IPS-NIHi11 (cell line): ENCODE measurements at regions not wholly inside any gene's neighbourhood (a gene's known extent, or its start where the extent isn't known, plus 50 kb on each side); places are given as distances from the start of the nearest gene placed in this dataset.

ENCODE experiments used
- DNase-seq: peaks from one replicate; pipeline ENCODE4 v3.0.0; 2012; ENCODE audit warnings: mixed read lengths, low spot score

DNA sequence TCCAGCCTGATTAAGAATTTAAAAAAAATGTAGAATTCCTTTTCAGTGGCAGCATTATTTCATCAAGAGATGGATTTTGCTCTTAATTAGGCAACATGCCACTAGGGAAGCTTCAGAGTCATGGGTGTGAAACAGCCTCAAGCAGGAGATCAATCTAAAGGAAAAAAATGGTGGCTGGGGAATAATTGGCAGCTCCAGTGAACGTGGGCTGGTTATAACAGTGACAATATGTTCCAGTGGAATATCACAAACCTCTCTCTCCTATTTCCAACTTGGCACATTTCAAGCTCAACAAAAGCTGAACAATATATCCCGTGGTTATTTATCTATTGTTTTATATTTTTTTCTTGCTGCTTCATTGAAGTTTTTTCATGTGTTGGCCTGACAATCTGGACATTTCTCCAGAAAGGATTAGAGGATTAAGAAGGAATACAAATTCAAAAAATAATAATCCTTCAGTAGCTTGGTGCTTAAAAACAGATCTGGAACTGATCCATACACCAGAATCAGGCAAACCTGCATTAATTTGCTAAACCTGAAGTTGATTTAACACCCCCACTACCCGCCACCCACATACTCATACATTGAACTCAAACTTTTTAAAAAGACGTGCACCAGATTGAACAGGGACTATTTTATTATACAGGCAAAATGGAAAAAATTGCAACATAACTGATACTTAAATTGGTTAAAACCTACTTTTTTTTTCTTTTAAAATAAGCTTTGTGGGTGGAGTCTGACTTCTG lies 255.9 kb upstream of the SPRED2 start:
- no peak for DNase-seq

DNA sequence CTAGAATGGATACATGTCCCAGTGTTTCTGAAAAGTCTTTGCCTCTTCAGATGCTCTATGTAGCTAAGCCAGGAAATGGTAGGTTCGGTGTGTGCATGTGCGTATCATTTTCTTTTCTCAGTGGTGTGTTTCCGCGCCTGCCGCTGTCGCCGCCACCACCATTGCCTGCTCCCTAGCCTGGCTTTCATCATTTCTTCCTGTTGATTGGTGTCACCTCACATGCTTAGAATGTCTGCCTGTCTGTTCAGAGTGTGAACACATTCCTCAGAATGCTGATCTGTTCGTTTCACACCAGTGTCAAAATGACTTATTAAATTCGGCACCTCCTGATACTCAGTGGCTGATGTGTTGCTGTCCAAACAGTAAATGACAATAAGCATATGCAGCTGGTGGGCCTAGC lies 255.2 kb upstream of the SPRED2 start:
- DNase-seq, result no peak

DNA sequence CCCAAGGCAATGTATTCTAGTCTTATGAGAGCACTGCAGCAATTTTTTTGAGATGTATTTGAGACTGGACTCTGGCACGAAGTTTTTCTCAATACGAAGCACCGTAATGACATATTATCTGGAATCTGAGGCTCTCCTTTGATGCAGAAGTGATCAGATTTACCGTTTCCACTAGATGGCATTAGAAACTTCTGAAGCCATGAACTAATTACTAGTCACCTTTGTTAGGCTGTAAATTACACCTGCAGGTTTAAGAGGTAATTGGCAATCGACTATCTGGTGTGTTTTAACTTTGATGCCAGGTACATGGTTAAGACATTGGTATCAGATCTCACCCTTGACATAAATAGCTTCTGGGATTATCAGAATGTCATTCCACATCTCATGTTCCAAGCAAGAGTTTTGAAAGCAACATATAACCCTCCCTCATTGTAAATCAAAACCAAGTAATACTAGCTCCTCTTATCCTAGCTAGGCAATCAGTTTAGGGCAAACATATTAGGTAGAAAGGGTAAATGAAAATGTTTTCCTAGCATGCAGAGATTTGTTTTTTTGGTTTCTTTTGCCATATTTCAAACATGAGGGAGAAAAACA lies 254.6 kb upstream of the SPRED2 start:
- peak; percentile 20 for DNase-seq

DNA sequence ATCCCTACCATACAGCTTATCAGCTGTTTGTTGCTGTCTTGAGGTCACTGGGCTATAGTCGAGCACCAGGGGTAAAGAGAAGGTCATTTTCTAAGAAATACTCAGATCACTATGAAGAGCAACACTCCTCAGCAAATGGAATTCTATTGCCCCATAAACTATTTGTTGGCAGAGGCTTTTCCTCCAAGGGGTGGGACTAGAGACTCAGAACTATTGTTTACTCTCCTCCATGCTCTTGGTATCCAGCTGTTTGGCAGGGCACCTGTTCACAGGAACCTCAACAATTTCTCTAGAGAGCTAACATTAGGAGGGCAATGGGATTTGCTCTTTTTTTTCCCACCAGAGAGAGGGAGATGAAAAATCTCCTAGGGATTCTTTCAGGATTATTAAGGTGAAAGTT lies 249.1 kb upstream of the SPRED2 start:
- DNase-seq, result no peak

DNA sequence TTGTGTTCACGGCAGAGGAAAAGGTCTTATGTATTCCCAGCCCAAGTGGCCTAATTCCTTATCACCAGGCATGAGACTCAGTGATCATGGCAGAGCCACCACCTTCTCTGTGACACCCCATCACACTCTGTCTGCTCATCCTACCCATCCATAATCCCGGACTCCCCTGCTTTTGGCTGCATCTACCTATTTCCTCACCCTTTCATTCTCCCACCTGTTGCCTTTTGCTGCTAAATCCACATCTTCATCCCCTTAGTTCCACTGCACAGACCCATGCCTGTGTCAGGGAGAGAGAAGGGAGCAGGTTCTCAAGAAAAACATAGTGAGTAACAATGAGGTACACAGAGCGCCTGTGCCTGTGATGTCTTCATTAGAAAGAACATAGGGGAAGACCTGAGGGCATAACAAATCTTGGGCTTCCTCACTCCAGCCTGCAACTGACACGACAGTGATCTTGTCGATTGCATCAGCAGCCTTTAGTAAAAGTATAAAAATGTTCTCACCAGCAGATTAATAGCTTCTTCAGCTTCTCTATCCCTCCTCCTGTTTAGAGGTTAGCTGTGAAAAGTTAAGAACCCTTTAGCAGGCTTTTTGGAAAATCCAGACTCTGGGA lies 246.5 kb upstream of the SPRED2 start:
- no peak for DNase-seq

DNA sequence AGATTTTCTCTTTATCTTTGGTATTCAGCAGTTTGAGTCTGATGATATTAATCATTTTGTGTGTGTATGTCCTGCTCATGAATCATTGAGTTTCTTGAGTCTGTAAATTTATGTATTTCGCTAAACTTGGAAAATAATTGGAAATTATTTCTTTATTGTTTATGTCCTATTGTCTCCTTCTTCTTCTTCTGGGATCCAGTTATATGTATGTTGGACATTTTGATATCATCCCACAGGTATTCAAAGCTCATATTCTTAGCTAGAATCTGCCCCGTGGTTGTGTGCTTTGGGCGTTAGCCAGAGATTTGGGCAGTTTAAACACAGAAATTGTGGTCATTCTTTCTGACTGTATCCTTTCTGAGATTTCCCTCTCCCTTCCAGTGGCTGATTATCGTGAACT lies 243.0 kb upstream of the SPRED2 start:
- no peak for DNase-seq

DNA sequence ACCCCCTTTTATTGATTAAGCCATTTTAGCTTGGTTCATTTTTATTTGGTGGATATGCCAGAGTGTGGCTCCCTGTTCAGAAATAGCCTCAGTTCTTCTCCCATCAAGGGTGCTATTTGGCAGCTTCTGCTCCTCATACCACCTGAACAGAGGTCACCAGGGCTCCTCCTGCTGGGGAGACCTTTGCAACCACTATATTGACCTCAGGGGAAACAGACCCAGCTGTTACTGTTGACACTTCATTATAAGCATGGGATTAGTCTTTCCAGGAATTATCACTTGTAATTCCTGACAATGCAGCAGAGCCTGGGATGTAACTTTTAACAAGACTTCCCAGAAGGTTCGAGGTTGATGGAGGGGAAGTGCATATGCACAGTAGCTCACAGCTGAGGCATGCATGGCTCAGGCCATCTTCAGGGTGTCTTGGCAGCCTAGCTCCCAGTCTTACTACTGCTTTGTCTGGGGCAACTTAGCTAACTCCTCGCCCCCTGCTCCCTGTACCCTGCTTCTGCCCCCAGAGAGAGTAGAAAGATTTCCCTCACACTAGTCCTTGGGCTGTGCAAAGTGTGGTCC lies 239.4 kb upstream of the SPRED2 start:
- DNase-seq, result no peak

DNA sequence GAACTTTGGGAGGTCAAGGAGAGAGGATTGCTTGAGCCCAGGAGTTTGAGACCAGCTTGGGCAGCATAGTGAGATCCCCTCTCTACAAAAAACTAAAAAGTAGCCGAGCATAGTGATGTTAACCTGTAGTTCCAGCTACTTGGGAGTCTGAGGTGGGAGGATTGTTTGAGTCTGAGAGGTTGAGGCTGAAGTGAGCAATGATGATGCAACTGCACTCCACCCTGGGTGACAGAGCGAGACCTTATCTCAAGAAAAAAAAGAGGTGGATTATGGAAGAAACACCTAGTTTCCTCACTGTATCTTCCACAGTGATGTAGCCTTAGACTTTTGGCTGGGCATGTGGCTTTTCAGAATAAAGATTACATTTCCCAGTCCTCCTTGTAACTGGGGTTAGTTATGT lies 237.2 kb upstream of the SPRED2 start:
- DNase-seq, result no peak

DNA sequence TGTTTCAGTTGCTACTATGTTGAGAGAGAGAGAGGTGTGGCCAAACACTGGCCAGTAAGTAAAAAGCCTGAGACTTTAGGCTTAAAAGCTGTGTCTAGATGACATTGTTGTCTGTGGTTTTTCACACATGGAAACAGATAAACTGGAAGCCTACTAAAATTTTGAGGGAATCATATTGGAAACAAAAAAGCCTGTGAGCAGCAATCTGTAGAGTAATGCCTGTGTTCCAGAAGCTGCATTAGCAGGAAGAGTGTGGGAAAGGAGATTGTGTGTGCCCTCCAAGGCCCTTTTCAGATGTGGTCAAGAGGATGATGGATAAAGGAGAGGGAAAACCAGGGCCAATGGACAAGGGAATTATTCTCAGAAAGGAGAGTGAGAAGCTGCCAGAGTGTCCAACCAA lies 236.3 kb upstream of the SPRED2 start:
- DNase-seq, result no peak

DNA sequence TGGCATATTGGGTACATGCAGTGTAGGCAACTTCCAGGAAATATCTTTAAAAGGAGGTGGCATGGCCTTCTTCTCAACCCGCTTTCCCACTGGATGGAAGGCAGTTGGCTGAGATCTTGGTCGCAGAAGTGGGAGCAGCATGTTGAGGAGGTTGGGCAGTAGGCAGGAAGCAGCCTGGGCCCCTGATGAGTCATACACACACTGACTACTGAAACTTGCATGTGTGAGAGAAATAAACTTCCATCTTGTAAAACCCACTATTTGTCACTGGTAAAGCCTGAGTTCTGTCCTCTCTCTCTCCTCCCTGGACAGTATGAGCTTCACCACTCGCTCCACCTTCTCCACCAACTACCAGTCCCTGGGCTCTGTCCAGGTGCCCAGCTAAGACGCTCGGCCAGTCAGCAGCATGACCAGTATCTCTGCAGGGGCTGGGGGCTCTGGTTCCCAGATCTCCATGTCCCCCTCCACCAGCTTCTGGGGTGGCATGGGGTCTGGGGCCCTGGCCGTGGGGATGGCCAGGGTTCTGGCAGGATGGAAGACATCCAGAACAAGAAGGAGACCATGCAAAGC lies 233.8 kb upstream of the SPRED2 start:
- DNase-seq, result no peak

DNA sequence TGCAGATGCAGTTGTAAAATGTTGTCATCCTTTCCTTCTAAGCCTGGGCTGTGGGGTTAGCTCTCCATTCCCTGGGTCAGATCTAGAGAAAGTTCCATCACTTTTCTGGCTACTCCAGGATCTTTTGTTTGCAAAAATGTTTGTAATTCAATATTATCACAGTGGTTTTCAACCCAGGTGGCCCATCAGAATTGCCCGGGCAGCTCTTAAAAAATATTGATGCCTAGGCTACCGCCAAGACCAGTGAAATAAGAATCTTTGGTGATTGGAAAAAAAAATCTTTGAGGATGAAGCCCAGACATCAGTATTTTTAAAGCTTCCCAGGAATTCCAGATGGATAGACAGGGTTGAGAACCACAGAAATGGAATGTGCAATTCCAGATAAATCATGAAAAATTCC lies 232.5 kb upstream of the SPRED2 start:
- no peak for DNase-seq

DNA sequence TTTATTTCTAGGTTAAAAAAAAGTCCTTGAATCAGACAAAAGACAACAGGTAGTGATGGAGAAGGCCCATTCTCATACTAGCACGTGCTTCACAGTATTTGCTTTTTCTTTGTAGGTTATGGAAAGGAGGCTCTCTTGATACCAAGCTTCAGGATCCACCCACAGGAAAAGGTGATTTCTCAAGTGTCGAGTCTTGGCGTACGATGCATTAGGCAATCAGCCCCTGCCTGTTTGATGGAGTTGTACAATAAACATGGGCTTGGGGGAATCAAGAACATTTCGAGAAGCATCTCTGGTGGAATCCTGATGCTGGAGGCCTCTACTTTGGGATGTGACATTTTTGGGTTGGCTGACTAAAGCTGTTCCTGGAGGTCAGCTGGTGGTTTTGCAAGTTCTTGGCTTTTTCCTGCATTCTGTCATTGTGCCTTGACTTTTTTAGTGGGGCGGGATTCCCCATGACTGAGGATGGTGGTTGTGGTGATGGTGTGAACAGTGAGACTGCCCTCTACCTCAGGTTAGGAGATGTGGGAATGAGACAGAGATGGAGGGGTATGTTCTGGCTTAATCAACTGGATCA lies 231.5 kb upstream of the SPRED2 start:
- no peak for DNase-seq

DNA sequence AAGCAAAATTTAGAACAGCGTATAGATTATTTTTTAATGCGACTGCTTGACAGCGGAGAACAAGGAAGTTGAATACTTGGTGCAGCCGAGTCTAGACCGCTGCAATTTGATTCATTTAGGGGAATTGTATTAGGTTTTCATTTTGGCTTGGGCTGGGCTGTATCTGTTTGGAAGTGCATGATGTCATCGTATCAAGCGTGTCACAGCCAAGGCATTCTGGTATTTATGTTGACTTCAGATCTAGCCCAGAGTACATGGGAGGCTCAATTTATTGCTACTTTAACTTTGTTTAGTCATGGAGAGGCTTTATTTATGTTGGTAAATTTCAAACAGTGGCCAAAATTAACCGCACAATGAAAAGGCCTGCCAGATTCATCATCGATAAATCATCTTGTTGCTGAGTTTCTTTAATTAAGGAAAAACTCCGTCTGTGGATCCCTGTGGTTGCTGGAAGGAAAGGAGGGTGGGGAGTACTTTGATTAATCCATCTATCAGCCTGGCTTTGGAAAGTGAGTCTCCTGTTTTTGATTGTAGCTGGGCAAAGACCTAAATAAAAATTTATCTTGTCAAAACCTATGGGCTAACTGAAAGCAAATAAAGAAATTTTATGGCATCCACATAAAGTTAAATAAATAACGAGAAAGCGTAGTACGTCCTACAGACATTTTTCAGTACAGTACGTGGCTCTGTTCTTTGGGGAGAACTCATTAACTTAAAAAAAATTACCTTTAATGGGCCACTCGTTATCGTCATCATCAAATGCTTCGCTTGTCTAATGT lies 230.4 kb upstream of the SPRED2 start:
- no peak for DNase-seq

DNA sequence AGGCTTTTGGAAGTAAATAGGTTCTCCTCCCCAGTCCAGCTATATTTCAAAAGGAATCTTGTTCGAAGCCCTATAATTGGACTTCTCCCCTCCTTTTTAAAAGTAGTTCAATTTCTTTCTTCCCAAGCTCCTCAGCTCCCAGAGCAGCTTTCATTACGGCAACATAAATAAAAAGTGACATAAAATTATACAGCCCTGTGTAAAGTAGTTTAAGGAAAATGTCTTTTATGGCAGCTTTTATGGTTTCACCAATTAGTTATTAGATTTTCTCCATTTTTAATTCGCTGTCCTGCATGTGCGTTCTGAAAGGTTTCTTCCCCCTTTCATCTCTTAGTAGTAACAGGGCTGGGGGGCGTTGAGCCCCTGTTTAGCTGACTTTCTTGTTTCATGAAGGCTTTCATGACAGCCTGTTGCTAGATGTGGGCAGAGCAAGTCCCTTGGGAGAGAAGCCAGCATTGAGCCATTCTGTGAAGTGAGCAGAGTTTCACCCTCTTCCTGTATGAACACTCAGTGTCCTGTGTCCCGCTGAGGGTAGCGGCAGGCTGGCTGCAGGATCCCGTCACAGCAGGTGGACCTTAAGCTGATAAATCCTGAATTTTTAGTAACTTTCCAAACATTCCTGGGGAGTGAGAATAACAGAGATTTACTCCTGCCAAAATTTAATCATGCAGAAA lies 229.7 kb upstream of the SPRED2 start:
- no peak for DNase-seq

DNA sequence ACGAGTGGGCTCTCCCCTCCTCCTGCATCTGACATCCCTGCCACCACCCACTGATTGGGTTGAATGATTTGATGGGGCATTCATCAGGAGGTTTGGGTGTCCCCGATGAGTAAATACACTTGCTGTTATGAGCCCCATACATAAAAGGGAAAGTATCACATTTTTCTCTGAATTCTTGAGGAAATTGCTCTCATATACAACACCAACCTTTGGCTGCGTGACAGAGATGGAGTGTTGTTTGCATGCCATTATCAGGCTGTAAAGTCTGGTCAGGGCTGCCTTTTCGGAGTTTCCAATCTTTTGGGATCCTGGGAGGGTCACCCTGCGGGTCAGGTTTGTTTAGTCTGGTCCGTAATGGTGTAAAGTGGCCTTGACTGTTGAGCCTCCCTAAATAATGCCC lies 227.9 kb upstream of the SPRED2 start:
- DNase-seq, result no peak

DNA sequence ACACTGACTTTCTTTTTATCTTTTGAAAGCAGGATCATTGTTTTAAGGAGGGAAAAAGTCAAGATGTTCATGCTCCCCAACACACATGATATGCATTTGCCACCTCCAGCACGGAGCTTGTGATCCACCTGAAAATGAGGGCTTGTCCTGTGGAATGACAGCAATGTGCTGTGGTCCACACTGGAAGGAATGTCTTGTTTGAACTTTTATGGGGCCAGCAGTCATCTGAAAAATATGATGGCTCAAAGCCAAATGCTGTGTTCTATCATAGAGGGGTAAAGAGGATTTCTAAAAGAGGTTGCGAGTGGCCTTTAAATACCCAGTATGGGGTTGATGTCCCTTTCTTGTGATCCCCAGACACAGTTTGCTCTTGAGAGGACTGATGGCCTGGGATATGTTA lies 226.5 kb upstream of the SPRED2 start:
- no peak for DNase-seq

DNA sequence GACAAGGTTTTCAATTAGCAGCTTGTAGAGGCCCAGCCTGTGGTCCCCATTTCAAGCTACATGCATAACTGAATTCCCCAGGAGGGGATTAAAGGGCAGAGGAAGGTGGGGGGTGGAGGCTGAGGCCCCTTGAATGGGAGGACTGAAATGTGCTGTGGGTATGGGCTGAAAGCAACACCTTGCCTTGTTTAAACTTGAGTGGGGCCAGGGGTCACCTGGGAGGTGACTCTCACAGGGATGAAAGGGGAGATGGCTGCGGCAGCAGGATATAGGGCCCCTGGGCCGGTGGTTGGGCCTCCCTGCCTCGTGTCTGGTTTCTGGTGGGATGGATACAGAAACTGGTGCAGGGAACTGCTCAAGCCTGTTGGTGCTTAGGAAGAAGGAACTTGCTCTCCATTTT lies 225.9 kb upstream of the SPRED2 start:
- DNase-seq, result no peak

DNA sequence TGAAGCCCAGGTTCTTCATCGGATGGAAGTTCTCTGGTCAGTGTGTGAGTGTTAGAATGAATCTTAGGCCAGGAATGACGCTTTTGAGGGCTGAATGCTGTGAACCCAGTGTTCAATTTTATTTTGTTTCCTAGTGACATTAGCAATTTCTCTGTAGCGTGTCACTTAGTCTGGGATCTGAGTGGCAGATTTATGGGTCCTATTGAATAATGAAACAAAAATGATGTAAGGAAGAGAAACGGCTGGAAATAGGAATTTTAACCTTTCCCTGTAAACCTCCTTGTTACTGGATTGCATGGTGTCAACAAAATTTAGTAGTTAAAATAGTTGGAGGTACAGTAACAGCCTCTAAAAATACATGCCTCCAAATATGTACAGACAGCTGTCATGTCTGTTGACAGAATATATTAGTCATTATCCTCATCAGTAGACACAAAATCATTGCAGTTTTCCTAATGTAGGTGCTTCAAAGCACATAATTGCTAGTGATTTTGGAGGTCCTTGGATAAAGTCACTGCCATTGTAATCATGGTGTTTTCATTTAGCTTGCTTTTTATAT lies 223.8 kb upstream of the SPRED2 start:
- no peak for DNase-seq

DNA sequence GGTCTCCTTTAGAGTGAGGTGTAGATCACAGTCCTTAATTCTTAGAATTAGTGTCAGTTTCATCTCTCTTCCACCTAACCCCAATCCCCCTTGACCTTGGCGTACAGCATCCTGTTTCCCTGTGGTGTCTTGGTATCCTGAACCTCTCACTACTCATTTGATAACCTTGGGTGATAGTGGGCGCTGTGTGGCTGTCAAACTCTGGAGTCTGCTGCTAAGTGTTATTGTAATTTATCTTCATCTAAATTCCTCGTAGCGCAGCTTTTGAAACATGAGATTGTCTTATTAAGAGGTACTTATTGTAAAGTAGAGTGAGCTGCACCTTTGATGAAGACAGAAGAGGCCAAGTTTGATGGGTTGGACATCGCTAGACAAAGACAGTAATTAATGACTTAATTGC lies 222.6 kb upstream of the SPRED2 start:
- DNase-seq, result no peak

DNA sequence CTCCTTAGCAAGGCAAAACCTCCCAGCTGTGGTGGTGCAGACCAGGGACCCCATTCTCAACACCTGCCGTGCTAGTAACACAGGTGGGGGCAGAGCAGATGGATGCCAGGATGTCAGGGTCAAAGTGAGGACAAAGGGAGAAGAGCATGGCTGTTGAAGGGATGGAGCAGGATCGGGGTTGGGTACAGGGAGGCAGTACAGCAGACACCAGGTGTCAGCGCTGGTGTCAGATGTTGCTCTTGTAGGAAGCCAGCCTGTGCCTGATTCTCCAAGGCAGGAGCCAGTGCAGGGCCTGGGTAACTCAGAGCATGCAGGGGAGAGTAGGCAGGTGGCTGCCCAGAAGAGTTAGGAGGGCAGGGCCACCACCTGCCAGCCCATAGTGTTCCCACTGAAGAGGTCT lies 222.1 kb upstream of the SPRED2 start:
- peak; percentile 10 for DNase-seq

DNA sequence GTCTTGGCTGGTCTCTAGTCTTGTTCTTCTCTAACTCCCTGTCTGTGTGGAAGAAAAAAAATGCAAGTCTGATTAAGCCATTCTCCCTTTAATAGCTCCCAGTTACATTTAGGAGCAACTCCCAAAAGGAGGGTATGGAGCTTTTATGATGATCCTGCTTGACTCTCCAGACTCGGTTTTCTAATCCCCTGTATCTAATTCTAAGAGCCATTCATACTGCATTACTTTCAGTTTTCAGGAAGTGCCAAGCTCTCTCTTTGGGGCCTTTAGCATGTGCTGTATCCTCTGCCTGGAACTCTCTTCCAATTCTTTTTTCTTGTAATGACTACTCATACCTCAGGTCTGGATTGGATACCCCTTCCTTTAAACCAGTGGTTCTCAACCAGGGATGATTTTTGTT lies 219.7 kb upstream of the SPRED2 start:
- DNase-seq, result no peak
